ENCODE measurements at regions not wholly inside any gene's neighbourhood (a gene's known extent, or its start where the extent isn't known, plus 50 kb on each side); places are given as distances from the start of the nearest gene placed in this dataset.

DNA sequence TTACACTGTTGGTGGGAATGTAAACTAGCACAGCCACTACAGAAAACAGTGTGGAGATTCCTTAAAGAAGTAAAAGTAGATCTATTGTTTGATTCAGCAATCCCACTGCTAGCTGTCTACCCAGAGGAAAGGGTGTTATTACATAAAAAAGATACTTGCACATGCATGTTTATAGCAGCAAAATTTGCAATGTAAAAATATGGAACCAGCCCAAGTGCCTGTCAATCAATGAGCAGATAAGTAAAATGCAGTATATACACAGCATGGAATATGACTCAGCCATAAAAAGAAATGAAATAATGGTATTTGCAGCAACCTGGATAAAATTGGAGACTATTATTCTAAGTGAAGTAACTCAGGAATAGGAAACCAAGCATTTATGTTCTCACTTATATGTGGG, 161.7 kb downstream of the DDX3Y start:
- DNase-seq (no peak), ATAC-seq (no peak)
- H3K9me3 ChIP-seq: no peaks in the 10 kb centered on the region
- intact Hi-C loops (cut with DNase I): no loop called here
- TF ChIP-seq CTCF (IDR thresholded peaks at IDR 0.05): no peak
- H3K36me3 ChIP-seq: no peaks in the 10 kb centered on the region
- no peaks in the 10 kb centered on the region for H3K4me1 ChIP-seq
- no peaks in the 10 kb centered on the region for H3K27me3 ChIP-seq (ENCODE audit: low read depth)
- H3K27ac ChIP-seq: no peak overlapping the region
- no peak overlapping the region for H3K4me3 ChIP-seq

DNA sequence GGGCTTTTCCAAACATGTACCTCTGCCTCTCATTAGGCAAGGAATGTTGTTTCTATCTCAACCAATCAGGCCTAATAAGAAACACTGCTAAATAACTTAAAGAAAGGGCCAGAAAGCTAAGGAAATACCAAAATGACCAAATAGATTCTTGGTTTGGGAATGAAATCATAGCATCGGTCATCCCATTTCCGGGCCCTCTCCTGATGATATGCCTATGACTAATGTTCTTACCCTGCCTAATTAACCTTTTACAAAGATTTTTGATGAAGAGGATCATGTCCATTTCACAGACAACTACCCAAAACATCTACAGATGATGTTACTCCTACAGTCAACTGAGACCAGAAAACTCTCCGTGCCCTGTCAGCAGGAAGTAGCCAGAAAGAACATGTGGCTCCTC, 164.0 kb downstream of the DDX3Y start:
- no peak for TF ChIP-seq CTCF (IDR thresholded peaks at IDR 0.05)
- no peak for DNase-seq
- Histone ChIP-seq H3K9me3 (no peaks in the 10 kb centered on the region), H3K27me3 (ENCODE audit: low read depth) (no peaks in the 10 kb centered on the region), H3K36me3 (no peaks in the 10 kb centered on the region), H3K4me1 (no peaks in the 10 kb centered on the region), H3K27ac (no peak overlapping the region), H3K4me3 (no peak overlapping the region)
- no peak for ATAC-seq
- intact Hi-C loops (cut with DNase I): no loop called here

GRCh38 chrY:13069111-13069510, 164.4 kb downstream of the DDX3Y start:
- Histone ChIP-seq H3K36me3 (no peaks in the 10 kb centered on the region), H3K9me3 (no peaks in the 10 kb centered on the region), H3K4me1 (no peaks in the 10 kb centered on the region), H3K4me3 (no peak overlapping the region), H3K27ac (no peak overlapping the region), H3K27me3 (ENCODE audit: low read depth) (no peaks in the 10 kb centered on the region)
- ATAC-seq: no peak
- no peak for TF ChIP-seq CTCF (IDR thresholded peaks at IDR 0.05)
- intact Hi-C loops (cut with DNase I): no loop called here
- DNase-seq: no peak

GRCh38 chrY:13082748-13083147, 178.1 kb downstream of the DDX3Y start:
- DNase-seq: no peak
- Histone ChIP-seq H3K4me3 (no peak overlapping the region), H3K9me3 (no peaks in the 10 kb centered on the region), H3K27ac (no peak overlapping the region), H3K4me1 (no peaks in the 10 kb centered on the region), H3K27me3 (ENCODE audit: low read depth) (no peaks in the 10 kb centered on the region), H3K36me3 (no peaks in the 10 kb centered on the region)
- no peak for TF ChIP-seq CTCF (IDR thresholded peaks at IDR 0.05)
- intact Hi-C loops (cut with DNase I): no loop called here
- no peak for ATAC-seq

GRCh38 chrY:13091575-13091974, 186.9 kb downstream of the DDX3Y start:
- Histone ChIP-seq H3K27ac (no peak overlapping the region), H3K9me3 (no peaks in the 10 kb centered on the region), H3K4me1 (no peaks in the 10 kb centered on the region), H3K36me3 (no peaks in the 10 kb centered on the region), H3K4me3 (no peak overlapping the region), H3K27me3 (ENCODE audit: low read depth) (no peaks in the 10 kb centered on the region)
- TF ChIP-seq CTCF (IDR thresholded peaks at IDR 0.05): no peak
- intact Hi-C loops (cut with DNase I): no loop called here
- ATAC-seq (no peak), DNase-seq (no peak)

DNA sequence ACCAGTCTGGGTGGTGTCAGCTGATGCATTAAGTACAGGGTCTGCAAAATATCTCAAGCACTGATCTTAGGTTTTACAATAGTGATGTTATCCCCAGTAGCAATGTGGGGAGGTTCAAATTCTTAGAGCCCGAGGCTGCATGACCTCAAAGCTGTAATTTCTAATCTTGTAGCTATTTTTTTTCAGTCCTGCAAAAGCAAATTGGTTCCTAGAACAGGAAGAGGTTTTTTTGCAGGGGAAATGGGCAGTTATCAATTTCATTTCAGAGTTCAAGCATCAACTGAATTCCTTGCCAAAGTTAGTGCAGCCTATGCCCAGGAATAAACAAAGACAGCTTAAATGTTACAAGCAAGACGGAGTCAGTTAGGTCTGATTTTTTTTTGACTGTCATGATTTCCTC, 188.3 kb downstream of the DDX3Y start:
- Histone ChIP-seq H3K27me3 (ENCODE audit: low read depth) (no peaks in the 10 kb centered on the region), H3K36me3 (no peaks in the 10 kb centered on the region), H3K27ac (no peak overlapping the region), H3K4me1 (no peaks in the 10 kb centered on the region), H3K9me3 (no peaks in the 10 kb centered on the region), H3K4me3 (no peak overlapping the region)
- TF ChIP-seq CTCF (IDR thresholded peaks at IDR 0.05): no peak
- no peak for ATAC-seq
- DNase-seq: no peak
- intact Hi-C loops (cut with DNase I): no loop called here
